HEK293T (cell line): ENCODE measurements at regions not wholly inside any gene's neighbourhood (a gene's known extent, or its start where the extent isn't known, plus 50 kb on each side); places are given as distances from the start of the nearest gene placed in this dataset.

Experiments
- ARNT ChIP-seq: fragments of 450-650 bp; IDR thresholded peaks from 2 replicates; pipeline ENCODE4 v1.6.1; 2017; ENCODE audit warnings: mild to moderate bottlenecking
- BHLHE40 ChIP-seq: fragments of 450-650 bp; IDR thresholded peaks from 2 replicates; pipeline ENCODE4 v1.6.1; 2016; ENCODE audit warnings: mild to moderate bottlenecking, moderate library complexity, borderline replicate concordance
- CTBP1 ChIP-seq: fragments of 450-650 bp; IDR thresholded peaks from 2 replicates; pipeline ENCODE4 v1.6.1; 2016; ENCODE audit warnings: borderline replicate concordance
- ELF4 ChIP-seq: fragments of 450-650 bp; IDR thresholded peaks from 2 replicates; pipeline ENCODE4 v1.6.1; 2017; ENCODE audit warnings: antibody characterized with exemption
- FOXA1 ChIP-seq: fragments of 450-650 bp; IDR thresholded peaks from 2 replicates; pipeline ENCODE4 v1.6.1; 2016; ENCODE audit warnings: mild to moderate bottlenecking
- FOXK2 ChIP-seq: fragments of 450-650 bp; IDR thresholded peaks from 2 replicates; pipeline ENCODE4 v1.6.1; 2016; ENCODE audit warnings: mild to moderate bottlenecking
- FOXM1 ChIP-seq: fragments of 450-650 bp; IDR thresholded peaks from 2 replicates; pipeline ENCODE4 v1.6.1; 2017; ENCODE audit warnings: mild to moderate bottlenecking, borderline replicate concordance
- HDGF ChIP-seq: fragments of 450-650 bp; IDR thresholded peaks from 2 replicates; pipeline ENCODE4 v1.6.1; 2017; ENCODE audit warnings: antibody characterized with exemption, borderline replicate concordance
- LEF1 ChIP-seq: fragments of 450-650 bp; IDR thresholded peaks from 2 replicates; pipeline ENCODE4 v1.6.1; 2017; ENCODE audit warnings: mild to moderate bottlenecking, borderline replicate concordance
- NFRKB ChIP-seq: fragments of 450-650 bp; IDR thresholded peaks from 2 replicates; pipeline ENCODE4 v1.6.1; 2016; ENCODE audit warnings: mild to moderate bottlenecking, moderate library complexity
- SP1 ChIP-seq: fragments of 450-650 bp; IDR thresholded peaks from 2 replicates; pipeline ENCODE4 v1.6.1; 2017
- SUZ12 ChIP-seq: fragments of 450-650 bp; IDR thresholded peaks from 2 replicates; pipeline ENCODE4 v1.6.1; 2016; ENCODE audit warnings: mild to moderate bottlenecking
- TARDBP ChIP-seq: fragments of 450-650 bp; IDR thresholded peaks from 2 replicates; pipeline ENCODE4 v1.6.1; 2016
- TF ChIP-seq, protein P1 (sequence below): fragments of 450-650 bp; IDR thresholded peaks from 2 replicates; pipeline ENCODE4 v1.6.1; 2016

- TF ChIP-seq CTBP1 = no peak
- TF ChIP-seq, protein P1, sequence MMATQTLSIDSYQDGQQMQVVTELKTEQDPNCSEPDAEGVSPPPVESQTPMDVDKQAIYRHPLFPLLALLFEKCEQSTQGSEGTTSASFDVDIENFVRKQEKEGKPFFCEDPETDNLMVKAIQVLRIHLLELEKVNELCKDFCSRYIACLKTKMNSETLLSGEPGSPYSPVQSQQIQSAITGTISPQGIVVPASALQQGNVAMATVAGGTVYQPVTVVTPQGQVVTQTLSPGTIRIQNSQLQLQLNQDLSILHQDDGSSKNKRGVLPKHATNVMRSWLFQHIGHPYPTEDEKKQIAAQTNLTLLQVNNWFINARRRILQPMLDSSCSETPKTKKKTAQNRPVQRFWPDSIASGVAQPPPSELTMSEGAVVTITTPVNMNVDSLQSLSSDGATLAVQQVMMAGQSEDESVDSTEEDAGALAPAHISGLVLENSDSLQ = no peak
- no peak for TF ChIP-seq FOXM1
- TF ChIP-seq BHLHE40 = no peak
- no peak for TF ChIP-seq SUZ12
- no peak for TF ChIP-seq ARNT
- TF ChIP-seq FOXA1 = no peak
- TF ChIP-seq FOXK2 = no peak
- TF ChIP-seq LEF1 = no peak
- no peak for TF ChIP-seq HDGF
- no peak for TF ChIP-seq TARDBP
- TF ChIP-seq SP1 = no peak
- no peak for TF ChIP-seq ELF4
- TF ChIP-seq NFRKB = no peak
Observed at GRCh38 chr14:87160989-87161388, 832.0 kb downstream of the GALC start.
